ENCODE measurements at regions not wholly inside any gene's neighbourhood (a gene's known extent, or its start where the extent isn't known, plus 50 kb on each side); places are given as distances from the start of the nearest gene placed in this dataset.
A peak's percentile ranks its signal among the peaks of the same experiment; 100 is the strongest.

- no peak for DNase-seq (ENCODE audit: low spot score)
- ATAC-seq (ENCODE audit: low FRiP score): no peak
- no peak for TF ChIP-seq CTCF (IDR thresholded peaks at IDR 0.05)
Observed at GRCh38 chr9:108475813-108476212, 380.0 kb downstream of the ACTL7B start.

GRCh38 chr9:108474356-108474755, 381.4 kb downstream of the ACTL7B start:
- no peak for DNase-seq (ENCODE audit: low spot score)
- no peak for TF ChIP-seq CTCF (IDR thresholded peaks at IDR 0.05)
- no peak for ATAC-seq (ENCODE audit: low FRiP score)

- DNase-seq (ENCODE audit: low spot score) (no peak), ATAC-seq (ENCODE audit: low FRiP score) (peak; percentile 74)
- no peak for TF ChIP-seq CTCF (IDR thresholded peaks at IDR 0.05)
Observed at GRCh38 chr9:108473209-108474112, 382.3 kb downstream of the ACTL7B start.

- no peak for DNase-seq (ENCODE audit: low spot score)
- TF ChIP-seq CTCF (IDR thresholded peaks at IDR 0.05): no peak
- no peak for ATAC-seq (ENCODE audit: low FRiP score)
Observed at GRCh38 chr9:108469654-108470053, 386.1 kb downstream of the ACTL7B start.

- DNase-seq (ENCODE audit: low spot score) (no peak), ATAC-seq (ENCODE audit: low FRiP score) (no peak)
- TF ChIP-seq CTCF (IDR thresholded peaks at IDR 0.05): no peak
Observed at GRCh38 chr9:108468364-108468763, 387.4 kb downstream of the ACTL7B start.

- no peak for TF ChIP-seq CTCF (IDR thresholded peaks at IDR 0.05)
- ATAC-seq (ENCODE audit: low FRiP score) (no peak), DNase-seq (ENCODE audit: low spot score) (no peak)
Observed at GRCh38 chr9:108467653-108468324, 388.0 kb downstream of the ACTL7B start.
